Chondrocyte (in vitro differentiated cells): ENCODE measurements at regions not wholly inside any gene's neighbourhood (a gene's known extent, or its start where the extent isn't known, plus 50 kb on each side); places are given as distances from the start of the nearest gene placed in this dataset.

Experiments
- DNase-seq: peaks from one replicate; pipeline ENCODE4 v3.0.0; 2021; ENCODE audit warnings: mixed read lengths, low spot score
- H3K27ac Mint-ChIP-seq: one replicate; pipeline ENCODE4 v1.8.0; 2021; ENCODE audit warnings: mild to moderate bottlenecking, moderate library complexity, mixed read lengths; ENCODE audit not compliant: unreplicated experiment
- H3K27me3 Mint-ChIP-seq: 2 replicates; pipeline ENCODE4 v1.8.0; 2021; ENCODE audit warnings: low read depth, mixed read lengths
- H3K36me3 Mint-ChIP-seq: 2 replicates; pipeline ENCODE4 v1.8.0; 2021; ENCODE audit warnings: low read depth, mixed read lengths
- H3K4me1 Mint-ChIP-seq: 2 replicates; pipeline ENCODE4 v1.8.0; 2021; ENCODE audit warnings: low read depth, mild to moderate bottlenecking, mixed read lengths
- H3K4me3 Mint-ChIP-seq: one replicate; pipeline ENCODE4 v1.8.0; 2021; ENCODE audit warnings: mild to moderate bottlenecking, moderate library complexity, mixed read lengths; ENCODE audit not compliant: unreplicated experiment
- H3K9me3 Mint-ChIP-seq: 2 replicates; pipeline ENCODE4 v1.8.0; 2021; ENCODE audit warnings: low read depth, mixed read lengths
- TF ChIP-seq, protein P1 (sequence below): fragments of 200-600 bp; sonication (generic); IDR thresholded peaks from 2 replicates; pipeline ENCODE4 v1.5.0; 2021; ENCODE audit warnings: antibody characterized with exemption, mild to moderate bottlenecking, moderate library complexity

DNA sequence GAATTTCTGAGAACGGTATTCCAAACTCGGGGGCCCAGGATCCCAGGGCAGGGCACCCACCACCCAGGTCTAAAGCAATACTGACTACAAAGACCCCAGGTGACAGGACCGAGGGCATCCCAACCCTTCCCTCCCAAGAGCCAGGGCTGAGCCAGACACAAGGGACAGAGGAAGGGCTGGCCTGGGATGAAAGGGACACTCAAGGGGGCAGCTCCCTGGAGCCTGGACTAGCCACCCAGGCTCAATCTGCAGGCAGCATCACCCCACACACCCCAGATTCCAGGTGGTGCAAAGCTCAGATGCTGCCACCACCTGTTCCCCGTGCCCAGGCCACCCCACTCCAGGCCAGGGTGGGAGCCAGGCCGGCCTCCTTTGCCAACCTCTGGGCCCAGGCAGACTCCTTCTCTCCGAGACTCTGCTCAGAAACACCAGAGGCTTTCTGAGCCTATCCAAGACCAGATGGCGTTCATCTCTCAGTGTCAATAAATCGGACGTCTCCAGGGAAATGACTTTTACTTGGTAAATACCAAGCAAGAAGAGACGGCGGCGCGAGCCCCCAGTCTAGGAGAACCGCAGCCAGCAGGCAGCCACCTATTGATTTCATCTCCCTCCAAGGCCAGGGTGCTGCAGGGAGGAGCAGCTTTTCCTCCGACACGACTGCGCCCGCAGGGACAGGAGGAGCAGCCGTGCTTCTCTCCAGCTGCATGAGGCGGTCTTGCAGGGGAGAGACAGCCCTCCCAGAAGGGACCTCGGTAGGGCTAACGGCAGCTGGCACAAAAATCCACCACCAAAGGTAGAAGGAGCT, 94.1 kb upstream of the ADAMTS2 start:
- TF ChIP-seq, protein P1, sequence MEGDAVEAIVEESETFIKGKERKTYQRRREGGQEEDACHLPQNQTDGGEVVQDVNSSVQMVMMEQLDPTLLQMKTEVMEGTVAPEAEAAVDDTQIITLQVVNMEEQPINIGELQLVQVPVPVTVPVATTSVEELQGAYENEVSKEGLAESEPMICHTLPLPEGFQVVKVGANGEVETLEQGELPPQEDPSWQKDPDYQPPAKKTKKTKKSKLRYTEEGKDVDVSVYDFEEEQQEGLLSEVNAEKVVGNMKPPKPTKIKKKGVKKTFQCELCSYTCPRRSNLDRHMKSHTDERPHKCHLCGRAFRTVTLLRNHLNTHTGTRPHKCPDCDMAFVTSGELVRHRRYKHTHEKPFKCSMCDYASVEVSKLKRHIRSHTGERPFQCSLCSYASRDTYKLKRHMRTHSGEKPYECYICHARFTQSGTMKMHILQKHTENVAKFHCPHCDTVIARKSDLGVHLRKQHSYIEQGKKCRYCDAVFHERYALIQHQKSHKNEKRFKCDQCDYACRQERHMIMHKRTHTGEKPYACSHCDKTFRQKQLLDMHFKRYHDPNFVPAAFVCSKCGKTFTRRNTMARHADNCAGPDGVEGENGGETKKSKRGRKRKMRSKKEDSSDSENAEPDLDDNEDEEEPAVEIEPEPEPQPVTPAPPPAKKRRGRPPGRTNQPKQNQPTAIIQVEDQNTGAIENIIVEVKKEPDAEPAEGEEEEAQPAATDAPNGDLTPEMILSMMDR: no peak
- DNase-seq: peak; percentile 79
- Mint-ChIP-seq H3K27me3 (no peaks in the 10 kb centered on the region), H3K4me1 (no peaks in the 10 kb centered on the region), H3K27ac (no peak overlapping the region), H3K4me3 (no peak overlapping the region), H3K36me3 (no peaks in the 10 kb centered on the region), H3K9me3 (peaks cover 4% of the 10 kb centered on the region)

DNA sequence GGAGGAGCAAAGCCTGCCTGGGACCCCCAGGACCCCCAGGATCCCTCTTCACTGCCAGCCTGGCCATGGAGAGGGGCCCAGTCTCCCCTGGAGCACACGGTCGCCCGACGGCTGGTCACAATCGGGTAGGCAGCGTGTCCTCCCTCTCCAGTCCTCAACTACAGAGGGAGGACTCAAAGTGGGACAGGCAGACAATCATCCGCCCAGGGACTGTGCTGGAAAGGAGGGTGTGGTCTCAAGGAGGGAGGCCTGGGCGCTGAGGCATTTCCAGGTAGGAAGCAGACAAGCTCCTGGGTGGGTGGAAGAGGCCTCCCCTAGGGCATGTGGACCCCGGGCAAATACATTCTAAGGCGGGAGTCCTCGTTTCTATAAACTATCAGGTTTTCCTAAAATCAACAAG, 93.2 kb upstream of the ADAMTS2 start:
- Mint-ChIP-seq H3K4me1 (no peaks in the 10 kb centered on the region), H3K36me3 (no peaks in the 10 kb centered on the region), H3K27me3 (no peaks in the 10 kb centered on the region), H3K9me3 (peaks cover 4% of the 10 kb centered on the region), H3K27ac (no peak overlapping the region), H3K4me3 (no peak overlapping the region)
- peak; percentile 56 for DNase-seq
- TF ChIP-seq, protein P1: no peak

DNA sequence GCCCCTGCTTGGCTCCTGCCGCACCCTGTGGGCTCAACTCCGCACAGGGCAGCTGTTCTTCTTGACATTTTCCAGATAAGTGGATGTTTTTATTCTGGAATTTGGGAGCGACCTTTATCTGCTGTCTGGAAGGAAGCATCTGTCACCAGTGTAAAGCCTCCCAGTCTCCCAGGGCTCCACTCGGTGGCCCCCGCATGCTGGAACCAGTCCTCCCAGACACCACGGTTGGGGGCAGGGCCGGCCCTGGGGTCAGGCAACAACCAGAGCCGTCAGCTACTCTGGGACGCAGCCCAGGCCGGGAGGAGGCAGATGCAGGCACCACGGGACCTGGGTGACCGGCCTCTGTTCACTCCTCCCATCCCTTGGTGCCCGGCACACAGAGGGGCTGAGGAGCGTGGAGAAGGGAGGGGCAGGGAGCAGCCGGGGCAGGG, 92.8 kb upstream of the ADAMTS2 start:
- Mint-ChIP-seq H3K4me1 (no peaks in the 10 kb centered on the region), H3K36me3 (no peaks in the 10 kb centered on the region), H3K4me3 (no peak overlapping the region), H3K27ac (no peak overlapping the region), H3K9me3 (peaks cover 5% of the 10 kb centered on the region), H3K27me3 (no peaks in the 10 kb centered on the region)
- peak; percentile 93 for DNase-seq
- TF ChIP-seq, protein P1: no peak

DNA sequence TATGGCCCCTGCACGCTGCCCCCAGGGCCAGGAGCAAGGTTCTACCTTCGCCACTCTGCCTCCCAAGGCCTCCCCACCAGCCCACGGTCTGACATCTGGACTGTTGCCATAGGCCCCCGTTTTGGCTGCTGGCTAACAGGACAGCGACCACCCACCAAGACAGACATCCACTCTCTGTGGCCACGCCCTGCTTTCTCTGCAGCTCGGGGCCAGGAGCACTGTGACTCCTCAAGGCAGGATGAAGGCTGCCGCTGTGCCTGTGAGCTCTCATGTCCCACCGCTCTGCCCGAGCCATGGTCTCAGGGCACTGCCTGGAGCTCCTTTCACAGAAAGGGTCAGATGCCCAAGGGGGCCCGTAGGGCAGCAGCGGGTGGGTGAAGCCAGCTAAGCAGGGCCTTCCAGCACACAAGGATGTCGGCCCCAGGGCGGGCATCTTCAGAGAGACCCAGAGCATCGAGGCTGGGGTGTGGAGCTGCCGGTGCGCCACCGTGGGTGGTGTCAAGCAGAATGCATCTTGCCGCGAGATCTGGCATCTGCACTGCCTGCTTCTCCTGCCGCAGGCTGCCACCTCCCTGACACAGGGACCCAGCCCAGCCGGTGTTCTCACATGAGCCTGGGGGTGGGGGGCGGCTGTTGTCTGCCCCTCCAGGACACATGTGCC, 92.2 kb upstream of the ADAMTS2 start:
- H3K4me1 Mint-ChIP-seq: no peaks in the 10 kb centered on the region
- H3K4me3 Mint-ChIP-seq: no peak overlapping the region
- TF ChIP-seq, protein P1: no peak
- peaks cover 8% of the 10 kb centered on the region for H3K9me3 Mint-ChIP-seq
- no peaks in the 10 kb centered on the region for H3K27me3 Mint-ChIP-seq
- H3K36me3 Mint-ChIP-seq: no peaks in the 10 kb centered on the region
- peak; percentile 77 for DNase-seq
- no peak overlapping the region for H3K27ac Mint-ChIP-seq

DNA sequence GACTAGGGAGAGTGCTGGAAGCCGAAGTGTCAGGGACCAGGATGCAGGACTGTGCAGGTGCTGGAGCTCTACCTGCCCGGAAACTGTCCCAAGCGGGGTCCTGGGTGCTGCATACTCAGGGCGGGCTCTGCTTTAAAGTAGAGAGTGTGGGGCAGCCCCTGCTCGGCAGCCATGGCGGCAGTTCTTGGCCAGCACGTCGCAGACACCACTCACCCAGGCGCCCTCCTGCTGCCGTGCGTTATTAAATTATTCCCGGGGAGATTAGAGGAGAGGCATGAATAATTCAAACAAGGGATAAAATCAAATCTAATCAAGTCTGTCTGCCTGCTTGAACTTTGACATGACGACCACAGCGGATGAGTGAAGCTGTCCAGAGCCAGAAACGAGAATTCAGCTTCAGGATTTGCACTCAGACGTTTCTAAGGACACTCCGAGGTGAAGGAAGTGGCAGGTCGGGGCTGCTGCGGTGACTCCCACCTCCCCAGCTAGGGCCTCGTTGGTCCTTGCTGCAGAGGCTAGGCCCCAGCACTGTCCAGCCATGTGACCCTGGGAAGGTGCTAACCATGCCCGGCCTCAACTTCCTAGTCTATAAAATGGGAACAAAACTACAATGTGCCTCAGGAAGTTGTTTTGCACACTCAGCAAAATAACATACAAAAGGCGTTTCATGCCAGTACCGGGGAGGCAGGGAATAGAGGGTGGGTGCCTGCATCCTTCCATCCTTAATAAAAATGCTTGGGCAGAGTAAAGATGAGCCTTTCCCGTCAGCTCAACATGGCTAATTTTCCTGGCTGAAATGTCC, 91.3 kb upstream of the ADAMTS2 start:
- H3K4me1 Mint-ChIP-seq: no peaks in the 10 kb centered on the region
- no peak overlapping the region for H3K4me3 Mint-ChIP-seq
- TF ChIP-seq, protein P1: no peak
- peaks cover 4% of the 10 kb centered on the region for H3K9me3 Mint-ChIP-seq
- H3K27me3 Mint-ChIP-seq: no peaks in the 10 kb centered on the region
- no peaks in the 10 kb centered on the region for H3K36me3 Mint-ChIP-seq
- peak; percentile 77 for DNase-seq
- no peak overlapping the region for H3K27ac Mint-ChIP-seq
